ENCODE measurements at regions not wholly inside any gene's neighbourhood (a gene's known extent, or its start where the extent isn't known, plus 50 kb on each side); places are given as distances from the start of the nearest gene placed in this dataset.

- no peak for DNase-seq
Measured at GRCh38 chr4:163582703-163583102, 88.2 kb downstream of the TMA16 start.

DNA sequence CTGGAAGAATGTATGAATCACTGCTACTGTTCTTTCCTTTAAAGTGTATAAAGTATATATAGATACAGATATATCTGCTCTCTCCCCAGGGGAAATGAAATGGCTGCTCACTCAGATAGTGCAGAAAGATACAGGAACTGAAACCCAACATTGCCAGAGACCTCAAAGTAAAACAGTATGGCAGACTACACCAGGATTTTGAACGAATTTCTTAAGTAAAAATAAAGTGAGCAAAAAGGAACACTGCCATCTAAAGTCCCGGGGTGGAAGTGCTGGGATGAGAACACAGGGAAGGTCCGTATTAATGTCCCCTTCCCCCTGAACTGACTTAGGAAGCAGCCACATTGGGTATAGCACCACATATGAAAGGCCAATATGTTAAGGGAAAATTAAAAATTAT lies 93.4 kb downstream of the TMA16 start:
- no peak for DNase-seq

- DNase-seq = no peak
Measured at GRCh38 chr4:163588532-163588931, 94.0 kb downstream of the TMA16 start.

- no peak for DNase-seq
Measured at GRCh38 chr4:163590103-163590502, 95.6 kb downstream of the TMA16 start.

- DNase-seq = peak; percentile 19
Measured at GRCh38 chr4:163590619-163591264, 96.3 kb downstream of the TMA16 start.

DNA sequence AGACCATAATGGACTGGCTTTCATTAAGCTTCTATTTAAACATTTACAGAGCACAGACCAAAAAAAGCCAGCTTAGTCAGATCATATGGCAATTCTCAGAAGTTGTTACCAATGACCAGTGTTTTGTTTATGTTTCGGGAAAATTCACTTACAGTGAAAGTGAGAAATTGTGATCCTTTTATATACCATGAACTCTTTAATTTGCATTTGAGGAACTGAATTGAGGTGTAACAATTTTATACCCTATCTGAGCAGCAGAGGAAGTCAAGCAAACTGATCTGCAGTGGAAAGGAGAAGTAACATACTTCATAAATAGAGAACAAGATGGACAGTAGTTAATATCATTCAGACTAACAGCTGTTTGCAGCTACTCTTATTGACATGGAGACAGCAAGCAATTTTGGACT lies 97.1 kb downstream of the TMA16 start:
- DNase-seq = peak; percentile 62

- peak; percentile 7 for DNase-seq
Measured at GRCh38 chr4:163592212-163592611, 97.7 kb downstream of the TMA16 start.

GRCh38 chr4:163595580-163595979 lies 101.1 kb downstream of the TMA16 start:
- DNase-seq = peak; percentile 7

GRCh38 chr4:163598028-163598427 lies 103.5 kb downstream of the TMA16 start:
- no peak for DNase-seq

DNA sequence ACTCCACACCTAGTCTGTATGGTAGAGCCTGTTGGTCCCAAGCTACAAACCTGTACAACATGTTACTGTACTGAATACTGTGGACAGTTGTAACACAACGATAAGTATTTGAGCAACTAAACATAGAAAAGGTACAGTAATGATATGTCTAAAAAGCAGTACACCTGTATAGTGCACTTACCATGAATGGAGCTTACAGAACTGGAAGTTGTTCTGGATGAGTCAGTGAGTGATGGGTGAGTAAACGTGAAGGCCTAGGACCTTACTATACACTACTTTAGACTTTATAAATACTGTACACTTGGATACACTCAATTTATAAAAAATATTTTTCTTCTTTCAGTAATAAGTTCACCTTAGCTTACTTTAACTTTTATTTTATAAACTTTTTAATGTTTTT lies 104.0 kb downstream of the TMA16 start:
- DNase-seq = no peak

DNA sequence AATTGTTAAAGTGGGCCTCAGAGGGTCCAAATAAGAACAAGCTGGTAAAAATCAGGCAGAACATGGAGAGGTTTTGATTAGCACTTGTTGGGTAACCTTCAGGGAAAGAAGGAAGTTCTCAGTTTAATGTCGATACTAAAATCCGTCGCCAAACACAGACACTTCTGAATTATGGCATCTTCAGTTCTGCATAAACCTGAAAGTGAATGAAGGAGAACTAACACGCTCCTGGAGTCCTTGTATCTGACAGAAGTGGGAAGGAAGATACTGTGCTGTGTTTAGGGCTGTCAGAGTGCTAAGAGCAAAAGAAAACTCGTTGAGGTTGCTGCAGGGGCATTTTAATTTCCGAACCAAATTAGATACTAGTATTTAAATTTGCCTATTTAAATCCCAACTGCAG lies 106.2 kb downstream of the TMA16 start:
- no peak for DNase-seq

GRCh38 chr4:163603257-163603656 lies 108.8 kb downstream of the TMA16 start:
- DNase-seq = no peak

DNA sequence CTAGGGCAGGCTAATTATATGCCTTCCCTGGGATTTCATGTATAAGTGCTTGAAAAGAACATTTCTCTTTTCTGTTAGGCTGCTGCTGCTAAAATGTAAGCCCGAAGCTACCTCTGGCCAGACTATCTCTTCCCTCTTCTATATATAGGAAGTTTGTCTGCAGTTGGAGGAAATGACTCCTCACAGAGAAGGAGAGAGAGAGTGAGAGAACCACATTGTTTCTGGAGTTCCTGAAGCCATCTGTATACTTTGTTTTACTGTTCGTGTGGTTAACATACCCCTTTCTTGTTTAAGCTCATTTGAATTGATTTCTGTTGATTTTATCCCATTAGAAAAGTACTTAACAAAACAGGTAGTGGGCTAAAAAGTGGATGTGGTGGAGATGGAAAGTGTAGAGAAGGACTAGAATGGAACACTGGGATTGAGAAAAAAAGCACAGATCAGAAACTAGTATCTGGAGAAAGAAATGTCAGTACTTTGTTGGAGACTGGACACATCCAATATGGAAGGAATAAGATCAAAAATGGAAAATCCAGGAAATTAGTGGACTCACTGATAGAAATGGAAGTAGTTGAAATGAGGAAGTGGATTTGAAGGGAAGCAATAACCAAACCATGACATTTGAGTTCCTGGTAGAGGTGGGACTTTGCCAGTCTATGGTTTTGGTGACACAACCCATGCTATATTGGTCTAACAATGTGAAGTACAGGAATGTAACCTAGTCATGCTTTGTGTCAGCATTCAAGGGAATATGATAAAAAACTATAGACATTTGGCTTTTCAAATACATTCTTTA lies 112.6 kb downstream of the TMA16 start:
- peak; percentile 16 for DNase-seq

- DNase-seq = no peak
Measured at GRCh38 chr4:163609019-163609418, 114.5 kb downstream of the TMA16 start.

DNA sequence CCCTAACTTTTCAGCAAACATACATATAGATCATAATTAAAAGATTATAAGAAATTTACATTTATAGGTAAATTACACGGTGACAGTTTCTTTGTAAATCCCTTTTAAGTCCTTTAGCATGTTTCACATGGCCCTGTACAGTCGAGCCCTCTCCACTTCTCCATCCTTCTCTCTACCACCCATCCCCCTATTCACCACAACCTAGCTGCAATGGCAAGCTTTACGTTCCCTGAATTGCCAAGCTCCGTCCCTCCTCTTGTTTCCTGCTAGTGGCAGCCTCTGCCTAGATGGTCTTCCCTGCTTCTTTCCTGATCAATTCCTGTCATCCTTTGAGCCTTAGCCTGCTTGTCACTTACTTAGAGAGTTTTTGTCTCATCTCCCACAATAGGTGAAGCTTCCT lies 116.2 kb downstream of the TMA16 start:
- DNase-seq = no peak

DNA sequence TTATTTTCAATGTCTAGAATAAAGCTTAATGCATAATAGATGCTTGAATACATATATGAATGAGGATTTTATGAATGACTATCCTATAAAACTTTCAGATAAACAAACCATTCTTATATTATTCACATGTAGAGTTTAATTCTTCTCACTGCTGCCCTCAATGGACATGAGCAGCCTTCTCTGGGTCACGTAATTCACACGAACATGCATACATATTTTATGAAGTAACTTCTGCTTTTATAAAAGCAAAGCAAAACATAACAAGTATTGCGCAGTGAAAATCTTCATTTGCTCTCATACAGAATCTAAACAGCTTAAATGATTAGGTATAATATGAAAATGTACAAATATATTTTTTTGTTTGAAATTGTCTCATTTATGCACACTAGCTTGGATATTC lies 116.7 kb downstream of the TMA16 start:
- DNase-seq = peak; percentile 27

DNA sequence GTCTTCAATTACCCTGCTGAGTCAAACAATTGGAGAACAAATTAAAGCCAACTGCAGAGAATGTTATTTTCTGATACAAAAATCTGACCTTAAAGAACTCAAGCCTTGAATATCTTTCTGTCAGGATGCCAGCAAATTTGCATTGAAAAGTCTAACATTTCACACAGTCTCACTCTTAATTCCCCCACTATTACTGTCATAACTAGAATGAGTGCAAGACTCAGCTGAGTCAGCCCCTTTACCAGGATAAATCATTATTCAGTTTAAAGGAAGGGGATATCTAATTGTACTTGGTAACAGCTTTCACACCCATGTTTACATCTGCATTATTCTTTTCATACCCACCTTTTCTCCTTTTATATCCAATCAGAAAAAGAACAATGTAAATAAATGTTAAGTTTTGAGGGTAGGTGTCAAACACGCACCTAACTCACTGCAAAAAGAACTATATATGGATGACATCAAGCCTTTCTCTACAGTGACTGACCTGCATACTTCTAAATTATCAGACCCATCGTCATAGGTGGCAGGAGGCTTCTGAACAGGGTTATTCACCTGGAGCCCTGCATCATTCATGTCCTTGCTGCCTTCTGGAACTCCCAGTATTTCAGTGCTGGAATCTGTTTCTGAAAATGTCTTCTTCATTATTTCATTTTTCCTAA lies 117.4 kb downstream of the TMA16 start:
- DNase-seq = no peak

GRCh38 chr4:163612762-163613161 lies 118.3 kb downstream of the TMA16 start:
- no peak for DNase-seq

DNA sequence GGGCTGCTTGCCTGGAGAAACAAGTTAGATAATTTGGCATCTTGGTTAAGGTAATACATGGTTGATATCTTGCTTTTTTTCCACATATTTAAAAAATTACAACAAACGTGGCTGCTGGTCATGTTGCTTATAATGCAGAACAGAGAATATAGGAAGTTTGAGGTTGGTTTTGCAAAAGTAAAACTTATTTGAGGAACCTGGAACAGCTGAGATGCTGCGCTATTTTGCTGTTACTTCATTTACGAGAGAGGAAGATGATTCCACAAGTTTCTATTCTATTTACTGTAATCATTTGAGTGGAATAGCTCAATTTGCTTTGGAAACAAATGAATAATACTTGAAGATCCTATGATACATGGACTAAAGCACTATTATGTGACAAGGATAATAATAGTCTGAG lies 118.9 kb downstream of the TMA16 start:
- DNase-seq = peak; percentile 23

DNA sequence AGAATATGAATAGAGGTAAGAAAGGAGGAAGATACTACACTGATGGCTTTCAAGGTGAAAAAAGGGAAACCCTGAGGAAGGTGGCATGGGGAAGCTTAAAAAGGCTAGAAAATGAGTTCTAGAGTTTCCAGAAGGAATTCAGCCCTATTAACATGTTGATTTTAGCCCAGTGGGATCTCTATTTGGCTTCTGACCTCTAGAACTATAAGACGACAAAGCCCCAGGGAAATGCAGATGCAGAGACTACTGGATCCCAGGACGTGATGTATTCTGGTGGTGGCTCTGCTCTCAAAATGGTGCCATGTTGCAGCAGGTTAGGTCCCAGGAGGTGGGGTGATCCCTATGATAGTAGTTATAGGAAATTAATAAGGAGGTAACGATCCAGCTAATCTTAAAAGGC lies 120.4 kb downstream of the TMA16 start:
- no peak for DNase-seq

GRCh38 chr4:163618845-163619244 lies 124.4 kb downstream of the TMA16 start:
- DNase-seq = no peak

DNA sequence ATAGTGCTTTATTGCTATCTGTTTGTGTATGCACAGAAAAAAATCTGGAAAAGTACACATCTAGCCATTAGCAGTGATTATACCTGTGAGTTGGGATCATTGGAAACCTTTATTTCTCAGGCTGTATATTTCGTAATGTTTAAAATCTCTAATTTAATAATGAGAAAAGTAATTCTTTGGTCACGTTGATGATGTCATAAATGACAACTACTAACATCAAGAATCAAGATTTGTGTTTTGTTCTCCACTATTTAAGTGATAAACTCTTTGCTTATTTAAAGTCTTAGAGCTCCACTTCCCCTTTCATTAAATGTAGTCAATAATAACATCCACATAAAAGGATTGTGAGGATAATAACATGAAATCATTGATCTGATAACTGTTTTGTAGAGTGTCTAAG lies 126.2 kb downstream of the TMA16 start:
- DNase-seq = no peak

DNA sequence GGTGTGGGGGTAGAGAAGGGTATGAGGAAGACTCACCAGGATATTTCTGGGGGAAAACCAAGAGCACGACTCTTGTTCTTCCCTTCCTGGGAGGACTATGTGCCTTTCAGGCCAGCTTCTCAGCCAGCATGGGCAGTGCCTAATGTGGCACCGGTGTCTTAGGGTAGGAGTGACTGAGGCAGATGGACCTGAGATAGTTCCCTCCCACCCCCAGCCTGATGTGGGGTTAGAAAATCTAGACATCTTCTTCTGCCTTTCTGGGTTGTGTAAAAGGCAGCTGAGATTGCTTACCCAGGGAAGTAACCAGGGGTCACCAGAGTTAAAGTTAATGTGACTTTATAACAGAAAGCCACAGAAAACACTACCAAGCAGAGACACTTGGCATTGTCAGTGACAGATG lies 127.3 kb downstream of the TMA16 start:
- DNase-seq = no peak

DNA sequence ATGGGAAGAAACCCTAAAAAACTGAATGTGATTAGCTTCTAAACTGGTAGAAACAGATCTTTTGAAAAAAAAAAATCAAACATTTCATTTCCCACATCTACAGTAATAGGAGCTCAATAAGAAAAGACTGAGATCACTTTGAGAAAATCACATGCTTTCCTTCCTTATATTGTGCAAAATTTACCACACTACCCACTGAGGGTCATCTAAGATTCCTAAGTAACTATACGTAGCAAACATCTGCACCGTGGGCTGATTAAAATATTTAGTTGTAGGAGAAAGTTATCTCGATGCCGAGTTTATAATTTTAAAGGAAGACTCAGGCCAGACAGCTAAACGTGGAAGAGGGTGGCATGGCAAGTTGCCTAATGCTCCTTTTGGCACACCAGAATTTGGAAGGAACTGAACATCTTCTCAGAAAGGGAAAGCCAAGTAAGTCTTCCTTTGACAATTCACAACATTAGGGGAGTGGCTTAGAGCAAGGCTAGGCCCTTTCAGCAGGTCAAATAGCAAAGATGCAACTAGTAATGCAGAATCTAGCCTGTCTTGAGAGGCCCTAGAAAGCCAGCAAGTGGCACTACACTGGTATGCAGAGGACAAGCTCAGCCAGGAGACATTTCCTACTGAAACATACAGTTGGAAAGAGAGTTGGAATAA lies 128.0 kb downstream of the TMA16 start:
- DNase-seq = peak; percentile 2

Data from hematopoietic multipotent progenitor cell treated with erythropoietin and hydrocortisone succinate and interleukin-3 and kit ligand, for 6 days (in vitro differentiated cells).